ENCODE measurements at regions not wholly inside any gene's neighbourhood (a gene's known extent, or its start where the extent isn't known, plus 50 kb on each side); places are given as distances from the start of the nearest gene placed in this dataset.

DNA sequence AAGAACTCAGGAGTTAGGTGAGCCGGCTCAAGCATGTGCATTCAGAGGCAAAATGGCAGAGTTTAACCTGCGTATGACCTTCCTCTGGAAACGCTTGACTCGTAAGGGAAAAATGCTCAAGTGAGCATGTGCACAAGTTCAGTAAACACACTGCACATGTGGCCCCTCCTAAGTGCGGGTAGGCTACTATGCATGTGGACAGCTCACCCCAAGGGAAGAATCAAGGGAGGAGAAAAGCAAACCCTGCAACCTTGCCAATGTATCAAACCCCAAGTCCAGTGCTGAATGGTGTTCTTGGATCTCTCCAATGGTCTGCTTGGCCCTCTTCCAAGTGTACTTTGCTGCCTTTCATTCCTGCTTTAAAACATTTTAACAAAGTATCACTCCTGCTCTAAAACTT lies 407.1 kb downstream of the ADAM29 start:
- 74 to 84% (median 79%) methylated on average over 5 of the region's 5 CpGs for WGBS, 5 donors
- DNase-seq, result no peak

DNA sequence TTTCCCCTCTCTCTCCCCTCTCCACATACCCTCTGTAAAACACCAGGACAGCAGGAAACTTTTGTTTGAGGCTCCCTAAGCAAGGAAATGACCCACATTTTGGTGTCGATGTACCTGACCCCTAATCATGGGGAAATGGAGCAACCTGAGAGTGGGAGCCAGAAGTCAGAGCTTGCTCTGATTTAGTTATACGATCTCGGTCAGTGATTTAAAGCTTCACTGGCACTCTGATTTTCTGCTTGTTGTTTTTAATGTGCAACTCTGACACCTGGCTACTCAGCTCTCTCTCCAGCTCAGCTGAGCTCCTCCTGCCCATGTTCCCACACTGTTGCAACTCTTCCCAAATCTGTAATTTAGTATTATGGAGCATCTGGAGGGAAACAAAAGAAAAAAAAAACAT lies 408.6 kb downstream of the ADAM29 start:
- DNase-seq, result no peak
- TF ChIP-seq POLR2A (IDR thresholded peaks at IDR 0.05) (no peak), EP300 (IDR thresholded peaks at IDR 0.05) (no peak), POLR2AphosphoS5 (IDR thresholded peaks at IDR 0.05) (no peak)
- TF ChIP-seq, protein P1, sequence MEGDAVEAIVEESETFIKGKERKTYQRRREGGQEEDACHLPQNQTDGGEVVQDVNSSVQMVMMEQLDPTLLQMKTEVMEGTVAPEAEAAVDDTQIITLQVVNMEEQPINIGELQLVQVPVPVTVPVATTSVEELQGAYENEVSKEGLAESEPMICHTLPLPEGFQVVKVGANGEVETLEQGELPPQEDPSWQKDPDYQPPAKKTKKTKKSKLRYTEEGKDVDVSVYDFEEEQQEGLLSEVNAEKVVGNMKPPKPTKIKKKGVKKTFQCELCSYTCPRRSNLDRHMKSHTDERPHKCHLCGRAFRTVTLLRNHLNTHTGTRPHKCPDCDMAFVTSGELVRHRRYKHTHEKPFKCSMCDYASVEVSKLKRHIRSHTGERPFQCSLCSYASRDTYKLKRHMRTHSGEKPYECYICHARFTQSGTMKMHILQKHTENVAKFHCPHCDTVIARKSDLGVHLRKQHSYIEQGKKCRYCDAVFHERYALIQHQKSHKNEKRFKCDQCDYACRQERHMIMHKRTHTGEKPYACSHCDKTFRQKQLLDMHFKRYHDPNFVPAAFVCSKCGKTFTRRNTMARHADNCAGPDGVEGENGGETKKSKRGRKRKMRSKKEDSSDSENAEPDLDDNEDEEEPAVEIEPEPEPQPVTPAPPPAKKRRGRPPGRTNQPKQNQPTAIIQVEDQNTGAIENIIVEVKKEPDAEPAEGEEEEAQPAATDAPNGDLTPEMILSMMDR (IDR thresholded peaks at IDR 0.05), result no peak
- Histone ChIP-seq H3K36me3 (no peaks in the 10 kb centered on the region), H3K9me3 (no peaks in the 10 kb centered on the region), H3K4me1 (no peaks in the 10 kb centered on the region), H3K27ac (no peak overlapping the region), H3K27me3 (no peaks in the 10 kb centered on the region), H3K4me3 (no peak overlapping the region)
- intact Hi-C loops (cut with DNase I; ENCODE audit: low total_unique reads), result no loop called here
- WGBS, 5 donors, result 79 to 85% (median 82%) methylated on average over 3 of the region's 3 CpGs

More for the DNA sequence above, 407.1 kb downstream of the ADAM29 start:
- intact Hi-C loops (cut with DNase I; ENCODE audit: low total_unique reads), result no loop called here
- TF ChIP-seq POLR2AphosphoS5 (IDR thresholded peaks at IDR 0.05) (no peak), POLR2A (IDR thresholded peaks at IDR 0.05) (no peak), EP300 (IDR thresholded peaks at IDR 0.05) (no peak)
- TF ChIP-seq, protein P1 (IDR thresholded peaks at IDR 0.05), result no peak
- Histone ChIP-seq H3K4me3 (no peak overlapping the region), H3K36me3 (no peaks in the 10 kb centered on the region), H3K27me3 (no peaks in the 10 kb centered on the region), H3K9me3 (no peaks in the 10 kb centered on the region), H3K27ac (no peak overlapping the region), H3K4me1 (no peaks in the 10 kb centered on the region)

DNA sequence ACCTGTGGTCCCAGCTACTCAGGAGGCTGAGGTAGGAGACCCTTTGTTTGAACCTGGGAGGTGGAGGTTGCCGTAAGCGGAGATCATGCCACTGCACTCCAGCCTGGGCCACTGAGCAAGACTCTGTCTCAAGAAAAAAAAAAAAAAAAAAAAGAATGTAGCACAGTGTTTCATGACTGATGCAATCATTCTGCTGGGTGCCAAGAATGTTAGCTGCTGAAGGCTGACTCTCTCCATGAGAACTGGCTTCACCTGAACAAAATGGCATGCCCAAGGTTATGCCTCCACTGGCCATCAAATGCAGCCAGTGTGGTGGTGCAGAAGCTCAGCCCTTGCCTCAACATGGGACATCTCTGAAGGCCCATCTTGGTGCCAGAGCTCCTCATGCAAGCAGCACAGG lies 412.1 kb downstream of the ADAM29 start:
- Histone ChIP-seq H3K9me3 (no peaks in the 10 kb centered on the region), H3K27ac (no peak overlapping the region), H3K4me1 (no peaks in the 10 kb centered on the region), H3K27me3 (no peaks in the 10 kb centered on the region), H3K4me3 (no peak overlapping the region), H3K36me3 (no peaks in the 10 kb centered on the region)
- intact Hi-C loops (cut with DNase I; ENCODE audit: low total_unique reads), result no loop called here
- TF ChIP-seq, protein P1 (IDR thresholded peaks at IDR 0.05), result no peak
- TF ChIP-seq EP300 (IDR thresholded peaks at IDR 0.05) (no peak), POLR2A (IDR thresholded peaks at IDR 0.05) (no peak), POLR2AphosphoS5 (IDR thresholded peaks at IDR 0.05) (no peak)
- 90 to 100% (median 100%) methylated on average over 2 of the region's 2 CpGs for WGBS, 5 donors
- no peak for DNase-seq

DNA sequence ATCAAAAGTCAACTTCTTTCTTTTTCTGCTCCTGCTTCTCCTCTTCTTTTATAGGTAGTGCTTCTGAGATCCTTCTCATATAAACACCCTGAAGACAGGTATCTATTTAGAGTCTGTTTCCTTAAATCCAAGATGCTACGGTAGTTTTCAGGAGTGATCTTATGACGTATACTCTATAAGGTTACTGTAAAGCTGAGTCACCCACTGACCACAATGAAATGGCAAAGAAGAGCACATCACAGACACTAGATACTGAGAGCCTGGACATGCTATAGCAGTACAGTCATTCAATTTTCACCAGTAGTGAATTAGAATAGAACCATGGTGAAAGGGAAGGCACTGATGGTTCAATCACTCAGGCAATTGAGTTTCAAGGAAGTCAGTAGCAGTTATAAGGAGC lies 412.5 kb downstream of the ADAM29 start:
- Histone ChIP-seq H3K27ac (no peak overlapping the region), H3K9me3 (no peaks in the 10 kb centered on the region), H3K36me3 (no peaks in the 10 kb centered on the region), H3K4me1 (no peaks in the 10 kb centered on the region), H3K4me3 (no peak overlapping the region), H3K27me3 (no peaks in the 10 kb centered on the region)
- DNase-seq, result no peak
- 75 to 88% (median 80%) methylated on average over 2 of the region's 2 CpGs for WGBS, 5 donors
- TF ChIP-seq POLR2A (IDR thresholded peaks at IDR 0.05) (no peak), POLR2AphosphoS5 (IDR thresholded peaks at IDR 0.05) (no peak), EP300 (IDR thresholded peaks at IDR 0.05) (no peak)
- TF ChIP-seq, protein P1 (IDR thresholded peaks at IDR 0.05), result no peak
- intact Hi-C loops (cut with DNase I; ENCODE audit: low total_unique reads), result no loop called here
